Fibroblast of skin of right biceps (primary cell): ENCODE measurements at regions not wholly inside any gene's neighbourhood (a gene's known extent, or its start where the extent isn't known, plus 50 kb on each side); places are given as distances from the start of the nearest gene placed in this dataset.

ENCODE experiments used
- DNase-seq: peaks from one replicate; pipeline ENCODE4 v3.0.0-alpha.2; 2013

- no peak for DNase-seq
Observed at GRCh38 chr5:18829539-18829938, 1158.5 kb downstream of the CDH18 start.

GRCh38 chr5:18850216-18850615 is 1137.8 kb downstream of the CDH18 start:
- no peak for DNase-seq

- no peak for DNase-seq
Observed at GRCh38 chr5:18872978-18873377, 1115.0 kb downstream of the CDH18 start.

GRCh38 chr5:18876565-18876964 is 1111.4 kb downstream of the CDH18 start:
- DNase-seq = no peak

- DNase-seq = no peak
Observed at GRCh38 chr5:18881615-18882014, 1106.4 kb downstream of the CDH18 start.

- no peak for DNase-seq
Observed at GRCh38 chr5:18882154-18882553, 1105.8 kb downstream of the CDH18 start.

GRCh38 chr5:18888821-18889220 is 1099.2 kb downstream of the CDH18 start:
- DNase-seq = no peak

GRCh38 chr5:18900644-18901043 is 1087.4 kb downstream of the CDH18 start:
- DNase-seq = no peak

- no peak for DNase-seq
Observed at GRCh38 chr5:18920966-18921365, 1067.0 kb downstream of the CDH18 start.

- no peak for DNase-seq
Observed at GRCh38 chr5:18932081-18932480, 1055.9 kb downstream of the CDH18 start.

GRCh38 chr5:18944771-18945170 is 1043.2 kb downstream of the CDH18 start:
- no peak for DNase-seq

- no peak for DNase-seq
Observed at GRCh38 chr5:18954239-18954638, 1033.8 kb downstream of the CDH18 start.

- no peak for DNase-seq
Observed at GRCh38 chr5:18959535-18959934, 1028.5 kb downstream of the CDH18 start.

GRCh38 chr5:18961234-18961633 is 1026.8 kb downstream of the CDH18 start:
- no peak for DNase-seq

- DNase-seq = no peak
Observed at GRCh38 chr5:18965893-18966292, 1022.1 kb downstream of the CDH18 start.

- DNase-seq = no peak
Observed at GRCh38 chr5:18967637-18968036, 1020.4 kb downstream of the CDH18 start.

- DNase-seq = no peak
Observed at GRCh38 chr5:18968966-18969365, 1019.0 kb downstream of the CDH18 start.

GRCh38 chr5:18970000-18970399 is 1018.0 kb downstream of the CDH18 start:
- DNase-seq = no peak

- DNase-seq = no peak
Observed at GRCh38 chr5:18972177-18972576, 1015.8 kb downstream of the CDH18 start.

GRCh38 chr5:18975624-18976023 is 1012.4 kb downstream of the CDH18 start:
- DNase-seq = no peak

- DNase-seq = no peak
Observed at GRCh38 chr5:18977880-18978279, 1010.1 kb downstream of the CDH18 start.

- DNase-seq = no peak
Observed at GRCh38 chr5:18984559-18985080, 1003.4 kb downstream of the CDH18 start.

- no peak for DNase-seq
Observed at GRCh38 chr5:18985171-18985758, 1002.7 kb downstream of the CDH18 start.

GRCh38 chr5:18987101-18987500 is 1000.9 kb downstream of the CDH18 start:
- DNase-seq = no peak

GRCh38 chr5:18990852-18991251 is 997.1 kb downstream of the CDH18 start:
- no peak for DNase-seq
